Neural crest cell (in vitro differentiated cells): ENCODE measurements at regions not wholly inside any gene's neighbourhood (a gene's known extent, or its start where the extent isn't known, plus 50 kb on each side); places are given as distances from the start of the nearest gene placed in this dataset.

Experiments used
- DNase-seq: peaks from one replicate; pipeline ENCODE4 v3.0.0; 2021; ENCODE audit warnings: low read depth, mixed read lengths, low spot score
- H3K27ac Mint-ChIP-seq: one replicate; pipeline ENCODE4 v1.8.0; 2021; ENCODE audit warnings: mild to moderate bottlenecking, mixed read lengths; ENCODE audit not compliant: unreplicated experiment
- H3K27me3 Mint-ChIP-seq: 2 replicates; pipeline ENCODE4 v1.8.0; 2021; ENCODE audit warnings: low read depth, mild to moderate bottlenecking, mixed read lengths
- H3K36me3 Mint-ChIP-seq: 2 replicates; pipeline ENCODE4 v1.8.0; 2021; ENCODE audit warnings: low read depth, mild to moderate bottlenecking, mixed read lengths
- H3K4me1 Mint-ChIP-seq: 2 replicates; pipeline ENCODE4 v1.8.0; 2021; ENCODE audit warnings: mixed read lengths
- H3K4me3 Mint-ChIP-seq: one replicate; pipeline ENCODE4 v1.8.0; 2021; ENCODE audit warnings: mild to moderate bottlenecking, mixed read lengths
- H3K9me3 Mint-ChIP-seq: 2 replicates; pipeline ENCODE4 v1.8.0; 2021; ENCODE audit warnings: mixed read lengths
- CTCF ChIP-seq: fragments of 200-600 bp; sonication (generic); conservative IDR thresholded peaks from 2 replicates; pipeline ENCODE4 v1.5.0; 2021; ENCODE audit warnings: antibody characterized with exemption, mild to moderate bottlenecking

DNA sequence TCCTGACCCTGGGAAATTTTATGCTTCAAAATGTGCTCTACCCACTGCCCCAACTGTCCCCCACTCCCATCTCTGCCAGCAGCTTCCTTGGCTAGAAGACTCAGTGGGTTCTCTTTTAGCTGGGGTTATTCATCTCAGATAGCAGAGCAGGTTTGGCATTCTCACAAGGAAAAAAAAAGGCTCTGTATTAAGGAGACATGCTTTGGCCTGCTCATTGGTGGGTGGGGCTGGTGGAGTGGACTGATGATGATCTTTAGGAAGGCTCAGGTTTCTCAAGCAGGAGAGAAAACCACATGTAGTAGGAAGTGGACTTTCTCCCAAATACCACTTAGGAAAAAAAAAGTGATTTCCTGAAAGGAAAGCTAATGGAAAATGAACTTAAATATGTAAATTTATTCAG lies 279.2 kb upstream of the ZNF462 start:
- Mint-ChIP-seq H3K9me3 (peaks cover 7% of the 10 kb centered on the region), H3K4me1 (peaks cover 46% of the 10 kb centered on the region), H3K27ac (no peak overlapping the region), H3K36me3 (no peaks in the 10 kb centered on the region), H3K4me3 (no peak overlapping the region), H3K27me3 (no peaks in the 10 kb centered on the region)
- DNase-seq = no peak
- no peak for TF ChIP-seq CTCF

DNA sequence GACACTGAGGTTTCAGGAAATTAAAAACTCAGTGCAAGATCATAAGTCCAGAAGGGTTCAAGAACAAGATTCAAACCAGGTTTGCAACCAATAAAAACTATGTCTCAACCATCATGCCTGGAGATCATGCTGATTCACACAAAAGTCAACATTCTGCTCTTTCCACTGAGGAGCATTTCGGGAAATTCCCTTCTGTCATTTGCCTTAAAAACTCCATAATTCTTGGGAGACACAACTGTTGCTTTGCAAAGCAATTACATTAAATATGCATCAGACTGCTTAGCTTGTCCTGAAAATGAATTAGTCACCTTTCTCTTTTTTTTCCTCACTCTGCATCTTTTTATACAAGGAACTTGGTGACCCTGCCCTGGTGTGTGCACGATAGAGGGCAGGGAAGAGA lies 275.9 kb upstream of the ZNF462 start:
- no peak for TF ChIP-seq CTCF
- no peak for DNase-seq
- no peaks in the 10 kb centered on the region for H3K36me3 Mint-ChIP-seq
- no peak overlapping the region for H3K27ac Mint-ChIP-seq
- no peak overlapping the region for H3K4me3 Mint-ChIP-seq
- H3K4me1 Mint-ChIP-seq = peaks cover 40% of the 10 kb centered on the region
- no peaks in the 10 kb centered on the region for H3K27me3 Mint-ChIP-seq
- H3K9me3 Mint-ChIP-seq = peaks cover 5% of the 10 kb centered on the region

DNA sequence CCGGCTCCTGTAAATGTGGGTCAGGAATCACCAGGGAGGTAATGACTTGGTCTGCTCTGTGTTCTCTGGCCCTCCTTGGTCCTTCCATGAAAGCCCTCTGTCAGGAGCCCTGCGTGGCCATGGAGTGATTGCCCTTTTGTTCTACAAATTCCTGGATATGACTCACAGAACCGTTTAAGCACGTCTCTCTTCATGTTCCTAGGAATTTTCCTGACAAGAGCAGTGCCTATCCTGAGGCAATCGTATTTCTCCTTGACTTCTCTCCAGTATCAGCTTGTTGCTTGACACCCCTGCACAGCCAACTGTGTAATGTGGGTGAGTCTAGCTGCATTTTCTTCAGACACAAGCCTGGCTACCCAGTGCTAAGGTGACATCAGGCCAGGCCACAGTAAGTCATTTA lies 274.3 kb upstream of the ZNF462 start:
- no peak overlapping the region for H3K27ac Mint-ChIP-seq
- H3K27me3 Mint-ChIP-seq = no peaks in the 10 kb centered on the region
- TF ChIP-seq CTCF = no peak
- no peak overlapping the region for H3K4me3 Mint-ChIP-seq
- peaks cover 36% of the 10 kb centered on the region for H3K4me1 Mint-ChIP-seq
- no peak for DNase-seq
- peaks cover 3% of the 10 kb centered on the region for H3K9me3 Mint-ChIP-seq
- no peaks in the 10 kb centered on the region for H3K36me3 Mint-ChIP-seq

DNA sequence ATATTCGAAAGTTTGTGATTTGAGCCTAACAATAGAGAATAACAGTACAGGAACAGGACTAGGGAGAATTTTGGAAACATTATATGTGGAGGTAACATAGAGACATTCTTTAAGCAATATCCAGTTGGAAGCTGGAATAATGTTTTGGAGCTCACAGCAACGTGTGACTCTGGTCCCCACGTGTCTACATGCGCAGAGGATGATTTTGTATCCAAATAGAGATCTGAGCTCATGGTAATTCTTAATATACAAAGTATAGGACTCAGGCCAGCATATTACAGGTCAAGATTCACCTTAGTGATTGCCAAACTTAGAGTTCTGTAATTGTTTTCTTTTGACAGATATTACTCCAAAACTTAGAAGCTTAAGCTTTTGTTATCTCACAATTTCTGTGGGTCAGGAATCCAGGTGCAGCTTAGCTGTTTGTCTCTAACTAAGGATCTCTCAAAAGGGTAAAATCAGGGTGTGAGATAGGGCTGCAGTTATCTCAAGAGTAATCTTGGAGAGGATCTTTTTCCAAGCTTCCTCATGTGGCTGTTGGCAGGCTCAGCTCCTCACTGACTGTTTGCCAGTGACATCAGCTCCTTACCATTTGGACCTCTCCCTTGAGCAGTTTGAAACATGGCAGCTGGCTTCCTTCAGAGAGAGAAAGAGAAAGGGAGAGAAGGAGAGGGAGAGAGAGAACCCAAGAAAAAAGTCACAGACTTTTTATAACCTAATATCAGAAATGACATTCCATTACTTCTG lies 272.0 kb upstream of the ZNF462 start:
- no peak for DNase-seq
- no peaks in the 10 kb centered on the region for H3K27me3 Mint-ChIP-seq
- TF ChIP-seq CTCF = no peak
- H3K36me3 Mint-ChIP-seq = no peaks in the 10 kb centered on the region
- H3K9me3 Mint-ChIP-seq = no peaks in the 10 kb centered on the region
- peaks cover 23% of the 10 kb centered on the region for H3K4me1 Mint-ChIP-seq
- H3K4me3 Mint-ChIP-seq = no peak overlapping the region
- no peak overlapping the region for H3K27ac Mint-ChIP-seq

DNA sequence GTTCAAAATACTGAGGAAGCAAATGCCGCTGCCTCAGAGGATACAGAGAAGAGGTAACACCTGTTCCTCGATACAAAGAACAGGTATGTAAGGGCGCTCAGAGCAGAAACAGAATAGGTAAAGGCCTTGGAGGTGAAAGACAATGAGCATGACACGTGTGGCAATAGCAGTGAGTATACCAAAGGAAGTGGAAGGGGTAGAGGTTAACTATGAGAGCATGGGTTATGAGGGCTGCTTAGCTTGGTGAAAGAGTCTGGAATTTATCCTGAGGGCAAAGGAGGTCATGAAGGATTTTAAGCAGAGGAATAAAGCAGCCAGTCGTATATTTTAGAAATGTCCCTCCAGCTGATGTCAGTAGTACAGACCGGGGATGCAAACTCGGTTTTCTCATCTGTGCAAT lies 269.8 kb upstream of the ZNF462 start:
- TF ChIP-seq CTCF = no peak
- Mint-ChIP-seq H3K4me1 (peaks cover 22% of the 10 kb centered on the region), H3K9me3 (no peaks in the 10 kb centered on the region), H3K27ac (no peak overlapping the region), H3K36me3 (no peaks in the 10 kb centered on the region), H3K4me3 (no peak overlapping the region), H3K27me3 (no peaks in the 10 kb centered on the region)
- DNase-seq = no peak
